HEK293T (cell line): ENCODE measurements at regions not wholly inside any gene's neighbourhood (a gene's known extent, or its start where the extent isn't known, plus 50 kb on each side); places are given as distances from the start of the nearest gene placed in this dataset.

Experiments used
- CTCF ChIA-PET: fragments of 350-600 bp; formaldehyde crosslinking; extraction: SDS; loops from one replicate; lab custom pipeline; 2021; ENCODE audit warnings: antibody characterized with exemption, inconsistent platforms; lab: Yijun Ruan, JAX
- POLR2A ChIA-PET: fragments of 350-600 bp; formaldehyde crosslinking; extraction: SDS; loops from one replicate; lab custom pipeline; 2020; ENCODE audit warnings: antibody characterized with exemption, inconsistent platforms; lab: Yijun Ruan, JAX
- DNase-seq: peaks from one replicate; pipeline ENCODE4 v3.0.0; 2012; ENCODE audit warnings: mixed read lengths; ENCODE audit errors: extremely low spot score
- ARNT ChIP-seq: fragments of 450-650 bp; IDR thresholded peaks from 2 replicates; pipeline ENCODE4 v1.6.1; 2017; ENCODE audit warnings: mild to moderate bottlenecking
- BHLHE40 ChIP-seq: fragments of 450-650 bp; IDR thresholded peaks from 2 replicates; pipeline ENCODE4 v1.6.1; 2016; ENCODE audit warnings: mild to moderate bottlenecking, moderate library complexity, borderline replicate concordance
- CTBP1 ChIP-seq: fragments of 450-650 bp; IDR thresholded peaks from 2 replicates; pipeline ENCODE4 v1.6.1; 2016; ENCODE audit warnings: borderline replicate concordance
- ELF4 ChIP-seq: fragments of 450-650 bp; IDR thresholded peaks from 2 replicates; pipeline ENCODE4 v1.6.1; 2017; ENCODE audit warnings: antibody characterized with exemption
- FOXA1 ChIP-seq: fragments of 450-650 bp; IDR thresholded peaks from 2 replicates; pipeline ENCODE4 v1.6.1; 2016; ENCODE audit warnings: mild to moderate bottlenecking
- FOXK2 ChIP-seq: fragments of 450-650 bp; IDR thresholded peaks from 2 replicates; pipeline ENCODE4 v1.6.1; 2016; ENCODE audit warnings: mild to moderate bottlenecking
- FOXM1 ChIP-seq: fragments of 450-650 bp; IDR thresholded peaks from 2 replicates; pipeline ENCODE4 v1.6.1; 2017; ENCODE audit warnings: mild to moderate bottlenecking, borderline replicate concordance
- HDGF ChIP-seq: fragments of 450-650 bp; IDR thresholded peaks from 2 replicates; pipeline ENCODE4 v1.6.1; 2017; ENCODE audit warnings: antibody characterized with exemption, borderline replicate concordance
- L3MBTL2 ChIP-seq: fragments of 450-650 bp; conservative IDR thresholded peaks from 2 replicates; pipeline ENCODE4 v1.6.1; 2016; ENCODE audit warnings: mild to moderate bottlenecking
- LEF1 ChIP-seq: fragments of 450-650 bp; IDR thresholded peaks from 2 replicates; pipeline ENCODE4 v1.6.1; 2017; ENCODE audit warnings: mild to moderate bottlenecking, borderline replicate concordance
- NFRKB ChIP-seq: fragments of 450-650 bp; IDR thresholded peaks from 2 replicates; pipeline ENCODE4 v1.6.1; 2016; ENCODE audit warnings: mild to moderate bottlenecking, moderate library complexity
- SP1 ChIP-seq: fragments of 450-650 bp; IDR thresholded peaks from 2 replicates; pipeline ENCODE4 v1.6.1; 2017
- SUZ12 ChIP-seq: fragments of 450-650 bp; IDR thresholded peaks from 2 replicates; pipeline ENCODE4 v1.6.1; 2016; ENCODE audit warnings: mild to moderate bottlenecking
- TARDBP ChIP-seq: fragments of 450-650 bp; IDR thresholded peaks from 2 replicates; pipeline ENCODE4 v1.6.1; 2016
- ZNF384 ChIP-seq: fragments of 450-650 bp; IDR thresholded peaks from 2 replicates; pipeline ENCODE4 v1.6.1; 2016
- TF ChIP-seq, protein P1 (sequence below): fragments of 450-650 bp; IDR thresholded peaks from 2 replicates; pipeline ENCODE4 v1.6.1; 2016

DNA sequence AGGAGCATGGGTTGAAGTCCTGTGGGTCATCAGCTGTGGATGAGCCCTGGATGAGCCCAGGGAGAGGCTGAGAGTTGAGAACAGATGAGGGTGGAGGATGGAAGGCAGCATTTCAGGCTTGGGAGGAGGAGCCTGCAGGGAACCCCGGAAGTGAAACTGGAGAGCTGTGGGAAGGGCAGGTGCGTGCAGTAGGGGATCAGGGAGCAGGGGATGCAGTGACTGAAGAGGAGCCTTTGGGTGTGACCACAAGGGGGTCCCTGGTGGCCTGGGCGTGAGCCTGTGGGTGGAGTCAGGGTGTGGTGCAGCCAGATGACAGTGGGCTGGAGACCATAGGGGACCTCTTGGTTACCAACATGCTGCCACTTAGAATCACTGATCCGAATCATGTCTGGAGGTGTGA lies 115.5 kb downstream of the PAPOLA start:
- no peak for DNase-seq
- ChIA-PET CTCF (no interaction called here), POLR2A (no interaction called here)
- no peak for TF ChIP-seq L3MBTL2
- no peak for TF ChIP-seq FOXM1
- TF ChIP-seq BHLHE40: no peak
- no peak for TF ChIP-seq ELF4
- TF ChIP-seq SP1: no peak
- TF ChIP-seq LEF1: no peak
- TF ChIP-seq FOXA1: no peak
- TF ChIP-seq CTBP1: no peak
- no peak for TF ChIP-seq ZNF384
- TF ChIP-seq, protein P1, sequence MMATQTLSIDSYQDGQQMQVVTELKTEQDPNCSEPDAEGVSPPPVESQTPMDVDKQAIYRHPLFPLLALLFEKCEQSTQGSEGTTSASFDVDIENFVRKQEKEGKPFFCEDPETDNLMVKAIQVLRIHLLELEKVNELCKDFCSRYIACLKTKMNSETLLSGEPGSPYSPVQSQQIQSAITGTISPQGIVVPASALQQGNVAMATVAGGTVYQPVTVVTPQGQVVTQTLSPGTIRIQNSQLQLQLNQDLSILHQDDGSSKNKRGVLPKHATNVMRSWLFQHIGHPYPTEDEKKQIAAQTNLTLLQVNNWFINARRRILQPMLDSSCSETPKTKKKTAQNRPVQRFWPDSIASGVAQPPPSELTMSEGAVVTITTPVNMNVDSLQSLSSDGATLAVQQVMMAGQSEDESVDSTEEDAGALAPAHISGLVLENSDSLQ: no peak
- no peak for TF ChIP-seq FOXK2
- TF ChIP-seq SUZ12: no peak
- no peak for TF ChIP-seq HDGF
- no peak for TF ChIP-seq NFRKB

DNA sequence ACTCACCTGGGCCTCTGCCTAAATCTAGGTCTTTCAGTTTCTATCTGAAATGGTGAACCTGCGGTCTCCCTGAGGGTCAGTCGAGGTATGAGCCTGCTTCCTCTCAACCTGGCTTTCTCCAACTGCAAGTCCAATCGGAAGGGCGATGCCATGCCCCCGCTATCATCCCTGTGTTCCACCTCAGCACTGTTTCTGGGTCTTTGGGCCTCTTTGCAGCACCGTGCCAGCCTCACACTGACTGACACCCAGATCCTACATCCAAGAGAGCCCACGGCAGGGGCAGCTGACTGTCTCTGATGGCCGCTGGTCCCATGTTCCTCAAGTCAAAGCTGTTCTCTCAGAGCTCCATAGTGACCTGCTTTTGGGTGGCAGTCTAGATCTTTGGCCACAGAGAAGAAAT lies 120.7 kb downstream of the PAPOLA start:
- TF ChIP-seq FOXK2 (no peak), HDGF (no peak), LEF1 (no peak), SP1 (no peak), TARDBP (no peak), L3MBTL2 (no peak), BHLHE40 (no peak), NFRKB (no peak), SUZ12 (no peak), CTBP1 (no peak), ARNT (no peak), ELF4 (no peak), ZNF384 (no peak)
- TF ChIP-seq, protein P1: no peak
- DNase-seq: no peak
- CTCF ChIA-PET: interaction anchor here (0.6 kb wide), 1 partner anchor 26 kb away, joined by 3 read pairs; no protein-coding TSS in a partner anchor
- POLR2A ChIA-PET: no interaction called here

DNA sequence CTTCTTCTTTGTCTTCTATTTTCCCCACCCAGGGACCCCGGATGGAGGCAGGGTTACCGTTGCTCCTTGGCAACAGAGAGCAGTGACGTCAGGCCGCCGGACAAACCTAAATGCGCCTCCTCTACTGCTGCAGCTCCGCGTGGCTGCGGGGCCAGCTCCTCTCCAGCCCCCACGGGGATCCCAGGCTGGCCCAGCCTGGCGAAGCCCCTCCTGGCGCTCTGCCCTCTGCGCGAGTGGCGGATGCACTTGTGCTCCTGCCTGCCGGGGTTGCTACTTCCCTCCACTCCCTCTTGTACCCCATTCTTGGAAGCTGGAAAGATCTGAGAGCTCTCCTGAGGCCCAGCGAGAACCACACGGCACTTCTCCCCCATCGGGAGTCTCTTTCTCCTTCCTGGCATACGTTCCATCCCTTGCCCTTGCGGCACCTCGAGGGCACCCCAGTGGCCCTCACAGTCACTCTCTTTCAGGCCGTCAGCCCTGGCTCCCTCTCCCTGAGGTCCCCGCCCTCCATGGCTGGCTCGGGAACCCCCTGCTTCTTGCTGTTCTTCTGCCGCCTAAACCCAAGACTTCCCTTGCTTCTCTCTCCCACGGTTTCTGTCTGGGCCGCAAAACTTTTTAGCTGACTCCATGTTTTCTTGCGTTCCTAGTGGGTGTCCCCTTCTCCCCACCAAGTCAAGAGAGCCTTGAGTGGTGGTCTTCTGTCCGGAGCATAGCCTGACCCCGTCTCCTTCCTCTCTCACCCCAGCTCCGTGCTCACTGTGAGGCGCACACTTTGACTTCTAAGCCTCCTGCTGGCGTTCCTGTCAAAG lies 121.7 kb downstream of the PAPOLA start:
- no peak for DNase-seq
- POLR2A ChIA-PET: interaction anchor here (0.6 kb wide), 1 partner anchor 10 kb away, joined by 3 read pairs; no protein-coding TSS in a partner anchor
- TF ChIP-seq FOXA1 (no peak), CTBP1 (no peak), TARDBP (no peak), HDGF (no peak), FOXM1 (no peak), BHLHE40 (no peak), ELF4 (no peak), SUZ12 (no peak), NFRKB (no peak), SP1 (no peak), FOXK2 (no peak), L3MBTL2 (no peak), ZNF384 (no peak), LEF1 (no peak)
- TF ChIP-seq, protein P1: no peak
- CTCF ChIA-PET: no interaction called here

DNA sequence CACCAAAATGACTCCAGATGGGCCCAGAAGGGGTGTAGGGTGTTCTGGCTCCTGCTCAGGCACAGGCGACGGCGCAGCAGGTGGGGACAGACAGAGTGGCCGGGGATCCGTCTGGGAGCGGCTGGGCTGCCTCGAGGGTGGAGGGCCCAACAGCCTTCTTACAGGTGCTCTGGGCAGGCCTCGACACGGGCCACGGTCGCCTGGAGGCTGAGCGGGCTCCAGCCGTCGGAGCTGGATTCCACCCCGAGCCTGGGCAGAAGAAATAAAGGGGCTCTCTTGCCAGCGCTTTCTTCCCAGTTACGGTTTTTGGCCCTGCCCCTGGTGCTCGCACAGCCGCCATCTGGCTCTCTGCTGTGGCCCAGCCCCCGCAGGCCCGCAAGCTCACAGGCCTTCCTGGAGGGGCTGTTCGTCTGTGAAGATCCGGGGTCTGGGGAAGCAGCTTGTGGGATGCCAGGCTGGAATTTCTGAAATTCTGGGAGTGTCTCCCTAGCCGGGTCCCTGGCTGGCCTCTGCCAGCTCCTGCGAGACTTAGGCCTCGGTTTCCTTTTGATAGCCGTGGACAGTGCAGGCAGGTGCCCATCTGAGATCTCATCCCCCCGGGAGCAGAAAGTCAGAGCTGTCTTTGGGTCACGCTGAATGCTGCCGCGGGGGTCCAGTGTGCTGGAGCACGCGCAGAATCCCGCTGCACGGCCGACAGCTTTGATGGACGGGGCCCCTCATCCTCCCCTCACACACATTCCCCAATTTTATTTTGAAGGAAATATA lies 122.7 kb downstream of the PAPOLA start:
- no peak for DNase-seq
- ChIA-PET POLR2A (no interaction called here), CTCF (interaction anchor here (0.5 kb wide), 1 partner anchor 40 kb away, joined by 3 read pairs; no protein-coding TSS in a partner anchor)
- TF ChIP-seq, protein P1: no peak
- TF ChIP-seq ZNF384 (no peak), SP1 (no peak), FOXM1 (no peak), SUZ12 (no peak)

DNA sequence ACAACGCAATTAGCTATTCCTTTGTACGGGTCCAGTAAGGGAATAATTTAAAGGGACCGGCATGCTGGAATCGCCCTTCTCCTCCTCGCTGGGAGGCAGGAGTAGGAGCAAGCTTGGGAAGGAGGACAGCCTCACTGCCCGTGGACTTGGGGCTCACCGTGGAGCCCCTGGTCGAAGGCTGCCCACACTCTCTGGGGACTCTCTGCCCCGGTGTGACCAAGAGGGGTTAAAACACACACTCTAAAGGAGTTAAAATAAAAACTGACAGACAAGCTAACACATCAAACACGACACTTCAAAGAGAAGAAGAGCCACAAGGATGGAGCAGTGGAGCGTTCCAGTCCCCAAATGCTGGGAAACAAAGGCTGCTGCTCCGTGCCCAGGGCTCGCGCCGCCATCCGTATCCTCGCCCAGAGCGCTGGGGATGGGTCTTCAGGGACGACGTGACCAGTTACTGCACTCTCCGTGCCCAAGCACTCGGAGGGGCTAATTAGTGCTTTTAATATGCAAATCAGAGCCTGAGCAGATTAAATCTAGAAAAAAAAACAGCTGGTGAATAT lies 123.3 kb downstream of the PAPOLA start:
- ChIA-PET POLR2A (no interaction called here), CTCF (interaction anchor here (0.5 kb wide), 1 partner anchor 41 kb away, joined by 3 read pairs; no protein-coding TSS in a partner anchor)
- no peak for DNase-seq
- TF ChIP-seq SP1 (no peak), L3MBTL2 (no peak), LEF1 (no peak), NFRKB (no peak)
